PC-9 (cell line): ENCODE measurements at regions not wholly inside any gene's neighbourhood (a gene's known extent, or its start where the extent isn't known, plus 50 kb on each side); places are given as distances from the start of the nearest gene placed in this dataset.

Experiments used
- BruUV-seq: library from RNA; stranded (reverse); fragments of 400-500 nt; replicated peaks from 2 replicates; lab custom pipeline; 2021; lab: Mats Ljungman, UMichigan
- CTCF ChIA-PET: fragments of 300-600 bp; sonication (Branson Sonifier 250); formaldehyde crosslinking; loops from one replicate; lab custom pipeline; 2022; ENCODE audit warnings: antibody characterized with exemption; lab: Charles Lee
- POLR2A ChIA-PET: fragments of 300-600 bp; sonication (Branson Sonifier 250); formaldehyde crosslinking; loops from one replicate; lab custom pipeline; 2022; ENCODE audit warnings: antibody characterized with exemption; ENCODE audit not compliant: unreplicated experiment; lab: Charles Lee
- DNase-seq, 2 experiments: peaks; one replicate each; pipeline versions ENCODE4 v3.0.0 to v3.0.0-alpha.2; 2015 to 2022; ENCODE audit warnings: mixed read lengths in 1 of 2
- H2AFZ ChIP-seq: fragments of 200-600 bp; sonication (generic); 2 replicates; pipeline ENCODE4 v1.8.1; 2017; ENCODE audit warnings: antibody characterized with exemption
- H3F3A ChIP-seq: fragments of 200-600 bp; sonication (generic); 2 replicates; pipeline ENCODE4 v1.8.1; 2017; ENCODE audit warnings: antibody characterized with exemption, mild to moderate bottlenecking, low read depth; ENCODE audit not compliant: insufficient read depth
- H3K27ac ChIP-seq: fragments of 200-600 bp; sonication (generic); 2 replicates; pipeline ENCODE4 v1.6.1; 2016; ENCODE audit warnings: mixed run types
- H3K27me3 ChIP-seq: fragments of 200-600 bp; sonication (generic); 2 replicates; pipeline ENCODE4 v1.6.1; 2016; ENCODE audit warnings: low read depth, mixed run types; ENCODE audit not compliant: insufficient read depth
- H3K36me3 ChIP-seq: fragments of 200-600 bp; sonication (generic); 2 replicates; pipeline ENCODE4 v1.6.1; 2016; ENCODE audit warnings: low read depth, mixed run types
- H3K4me1 ChIP-seq: fragments of 200-600 bp; sonication (generic); replicated peaks from 2 replicates; pipeline ENCODE4 v1.6.1; 2016; ENCODE audit warnings: mixed run types; ENCODE audit not compliant: insufficient read depth
- H3K4me2 ChIP-seq: fragments of 200-600 bp; sonication (generic); 2 replicates; pipeline ENCODE4 v1.6.1; 2017; ENCODE audit warnings: mixed run types
- H3K4me3 ChIP-seq: fragments of 200-600 bp; sonication (generic); 2 replicates; pipeline ENCODE4 v1.6.1; 2016; ENCODE audit warnings: mixed run types
- H3K79me2 ChIP-seq: fragments of 200-600 bp; sonication (generic); 2 replicates; pipeline ENCODE4 v1.6.1; 2017; ENCODE audit warnings: low read depth, mixed run types
- H3K9me2 ChIP-seq: fragments of 200-600 bp; sonication (generic); 2 replicates; pipeline ENCODE4 v1.8.1; 2017; ENCODE audit warnings: mild to moderate bottlenecking; ENCODE audit not compliant: insufficient read depth
- H3K9me3 ChIP-seq: fragments of 200-600 bp; sonication (generic); 2 replicates; pipeline ENCODE4 v1.8.1; 2016; ENCODE audit warnings: low read depth; ENCODE audit not compliant: insufficient read depth
- H4K20me1 ChIP-seq: fragments of 200-600 bp; sonication (generic); 2 replicates; pipeline ENCODE4 v1.8.1; 2017; ENCODE audit not compliant: insufficient read depth
- EZH2 ChIP-seq: fragments of 200-600 bp; sonication (generic); IDR thresholded peaks from 2 replicates; pipeline ENCODE4 v1.8.0; 2017; ENCODE audit warnings: antibody characterized with exemption, low read depth
- intact Hi-C: fragments of 100-400 bp; cut with micrococcal nuclease; formaldehyde crosslinking; loops from one replicate; pipeline ENCODE4 v1.10.0; 2022; ENCODE audit not compliant: unreplicated experiment
- TF ChIP-seq, protein P1 (sequence below): fragments of 200-600 bp; sonication (generic); conservative IDR thresholded peaks from 2 replicates; pipeline ENCODE4 v1.6.1; 2017; ENCODE audit warnings: mixed run types, antibody characterized with exemption, mild to moderate bottlenecking, moderate library complexity

DNA sequence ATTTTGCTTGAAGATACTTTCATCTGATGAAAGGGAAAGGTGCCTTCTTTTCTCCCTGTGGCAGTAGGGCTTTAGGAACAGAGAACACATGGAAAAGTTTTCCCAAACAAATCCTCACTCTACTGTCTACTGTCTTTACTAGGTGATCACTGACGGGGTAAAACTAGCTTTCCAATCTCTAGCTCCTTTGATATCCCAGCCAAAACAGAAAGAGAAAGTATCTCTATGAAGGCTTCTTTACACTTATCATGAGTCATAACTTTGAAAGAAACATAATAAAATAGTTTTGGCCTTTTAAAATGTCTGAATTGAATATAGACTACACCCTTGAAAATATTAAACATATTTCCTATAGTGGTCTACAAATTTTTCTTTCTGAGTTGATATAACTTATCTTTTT is 214.5 kb downstream of the DSEL start:
- Histone ChIP-seq H3K27ac (no peak overlapping the region), H3K79me2 (no peaks in the 10 kb centered on the region), H3K4me2 (no peak overlapping the region), H3K4me3 (no peak overlapping the region), H2AFZ (no peak overlapping the region), H3K36me3 (no peaks in the 10 kb centered on the region), H3K27me3 (no peaks in the 10 kb centered on the region), H3K4me1 (no peaks in the 10 kb centered on the region), H4K20me1 (no peaks in the 10 kb centered on the region), H3K9me3 (no peaks in the 10 kb centered on the region), H3F3A (no peaks in the 10 kb centered on the region), H3K9me2 (no peaks in the 10 kb centered on the region)
- no TSS peak for BruUV-seq
- ChIA-PET POLR2A (interaction anchor here (0.6 kb wide), 2 partner anchors 37 to 792 kb away, joined by 4 to 5 read pairs; no protein-coding TSS in a partner anchor), CTCF (no interaction called here)
- TF ChIP-seq, protein P1, sequence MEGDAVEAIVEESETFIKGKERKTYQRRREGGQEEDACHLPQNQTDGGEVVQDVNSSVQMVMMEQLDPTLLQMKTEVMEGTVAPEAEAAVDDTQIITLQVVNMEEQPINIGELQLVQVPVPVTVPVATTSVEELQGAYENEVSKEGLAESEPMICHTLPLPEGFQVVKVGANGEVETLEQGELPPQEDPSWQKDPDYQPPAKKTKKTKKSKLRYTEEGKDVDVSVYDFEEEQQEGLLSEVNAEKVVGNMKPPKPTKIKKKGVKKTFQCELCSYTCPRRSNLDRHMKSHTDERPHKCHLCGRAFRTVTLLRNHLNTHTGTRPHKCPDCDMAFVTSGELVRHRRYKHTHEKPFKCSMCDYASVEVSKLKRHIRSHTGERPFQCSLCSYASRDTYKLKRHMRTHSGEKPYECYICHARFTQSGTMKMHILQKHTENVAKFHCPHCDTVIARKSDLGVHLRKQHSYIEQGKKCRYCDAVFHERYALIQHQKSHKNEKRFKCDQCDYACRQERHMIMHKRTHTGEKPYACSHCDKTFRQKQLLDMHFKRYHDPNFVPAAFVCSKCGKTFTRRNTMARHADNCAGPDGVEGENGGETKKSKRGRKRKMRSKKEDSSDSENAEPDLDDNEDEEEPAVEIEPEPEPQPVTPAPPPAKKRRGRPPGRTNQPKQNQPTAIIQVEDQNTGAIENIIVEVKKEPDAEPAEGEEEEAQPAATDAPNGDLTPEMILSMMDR: no peak
- TF ChIP-seq EZH2: no peak
- DNase-seq: no peak
- intact Hi-C loops: no loop called here

- no peaks in the 10 kb centered on the region for H3F3A ChIP-seq
- no peak for DNase-seq
- no peak overlapping the region for H3K27ac ChIP-seq
- no peak overlapping the region for H2AFZ ChIP-seq
- no peaks in the 10 kb centered on the region for H3K9me3 ChIP-seq
- H3K4me1 ChIP-seq: no peaks in the 10 kb centered on the region
- BruUV-seq: no TSS peak
- no peaks in the 10 kb centered on the region for H3K79me2 ChIP-seq
- CTCF ChIA-PET: no interaction called here
- no peaks in the 10 kb centered on the region for H3K36me3 ChIP-seq
- intact Hi-C loops: no loop called here
- H3K27me3 ChIP-seq: no peaks in the 10 kb centered on the region
- H3K4me2 ChIP-seq: no peak overlapping the region
- no peak overlapping the region for H3K4me3 ChIP-seq
- TF ChIP-seq EZH2: no peak
- TF ChIP-seq, protein P1: no peak
- POLR2A ChIA-PET: no interaction called here
- no peaks in the 10 kb centered on the region for H4K20me1 ChIP-seq
- H3K9me2 ChIP-seq: no peaks in the 10 kb centered on the region
These were observed 214.9 kb downstream of the DSEL start for GRCh38 chr18:67301592-67301991.

GRCh38 chr18:67300498-67300897 is 216.0 kb downstream of the DSEL start:
- H2AFZ ChIP-seq: no peak overlapping the region
- CTCF ChIA-PET: no interaction called here
- no peaks in the 10 kb centered on the region for H4K20me1 ChIP-seq
- H3K4me2 ChIP-seq: no peak overlapping the region
- no peaks in the 10 kb centered on the region for H3F3A ChIP-seq
- H3K4me1 ChIP-seq: no peaks in the 10 kb centered on the region
- TF ChIP-seq EZH2: no peak
- TF ChIP-seq, protein P1: no peak
- no peaks in the 10 kb centered on the region for H3K79me2 ChIP-seq
- POLR2A ChIA-PET: no interaction called here
- no TSS peak for BruUV-seq
- intact Hi-C loops: no loop called here
- no peaks in the 10 kb centered on the region for H3K9me2 ChIP-seq
- no peak for DNase-seq
- no peaks in the 10 kb centered on the region for H3K36me3 ChIP-seq
- H3K27me3 ChIP-seq: no peaks in the 10 kb centered on the region
- no peak overlapping the region for H3K4me3 ChIP-seq
- H3K27ac ChIP-seq: no peak overlapping the region
- no peaks in the 10 kb centered on the region for H3K9me3 ChIP-seq
